ENCODE measurements at regions not wholly inside any gene's neighbourhood (a gene's known extent, or its start where the extent isn't known, plus 50 kb on each side); places are given as distances from the start of the nearest gene placed in this dataset.

DNA sequence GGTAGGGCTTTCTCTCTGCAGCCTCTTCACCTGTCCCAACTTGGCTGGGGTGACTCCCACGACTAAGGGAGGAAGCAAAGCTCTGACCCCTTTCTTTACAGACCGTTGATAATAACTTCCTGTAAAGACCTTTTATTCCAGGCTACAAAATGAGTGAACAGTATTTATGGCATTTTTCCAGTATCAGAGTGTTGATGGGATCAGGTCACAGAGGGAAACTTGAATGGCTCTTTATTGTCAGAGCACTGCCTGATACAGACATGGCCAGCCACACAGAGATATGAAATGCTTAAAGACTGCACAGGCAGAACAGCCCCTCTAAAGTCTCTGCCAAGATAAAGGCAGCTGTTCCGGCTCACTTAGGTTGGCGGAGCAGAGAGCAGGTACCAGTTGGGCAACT, 1033.9 kb upstream of the NR2F2 start:
- TF ChIP-seq CTCF (IDR thresholded peaks at IDR 0.05) (no peak), POLR2A (IDR thresholded peaks at IDR 0.05) (no peak)
